ENCODE measurements at regions not wholly inside any gene's neighbourhood (a gene's known extent, or its start where the extent isn't known, plus 50 kb on each side); places are given as distances from the start of the nearest gene placed in this dataset.

DNA sequence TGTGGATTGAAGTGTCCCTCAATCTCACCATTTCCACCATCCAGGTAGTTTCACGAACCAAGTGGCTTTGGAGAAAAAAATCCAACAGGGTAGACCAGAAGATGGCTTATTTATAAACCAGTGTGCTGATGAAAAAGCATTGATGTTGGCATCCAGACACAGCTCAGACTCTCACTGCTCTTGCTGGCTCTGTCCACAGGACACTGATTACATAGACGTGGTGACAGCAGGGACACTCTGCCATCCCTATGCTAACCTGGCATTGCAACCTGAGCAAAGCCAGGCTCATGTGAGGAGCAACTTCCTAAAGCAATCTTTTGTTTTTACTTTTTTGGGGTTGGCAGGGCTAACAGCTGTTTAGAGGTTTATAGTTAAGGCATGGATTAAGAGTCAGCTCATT lies 130.6 kb upstream of the SVIL start:
- H3K79me2 ChIP-seq (ENCODE audit: insufficient read depth) = no peaks in the 10 kb centered on the region
- H2AFZ ChIP-seq = no peak overlapping the region
- H3K4me1 ChIP-seq (ENCODE audit: insufficient read depth) = no peaks in the 10 kb centered on the region
- in situ Hi-C loops (cut with MboI) = no loop called here
- H3K9me3 ChIP-seq (ENCODE audit: low read depth) = no peaks in the 10 kb centered on the region
- no peaks in the 10 kb centered on the region for H3F3A ChIP-seq (ENCODE audit: insufficient read depth)
- H3K36me3 ChIP-seq (ENCODE audit: low read depth) = no peaks in the 10 kb centered on the region
- no peaks in the 10 kb centered on the region for H4K20me1 ChIP-seq (ENCODE audit: insufficient read depth)
- 53 to 54% methylated on average over 2 of the region's 2 CpGs for WGBS, 2 experiments (ENCODE audit: low coverage in 1 of 2, low lambda C conversion rate in 2 of 2, missing lambda C conversion rate in 2 of 2)
- no peak overlapping the region for H3K27ac ChIP-seq
- no peaks in the 10 kb centered on the region for H3K9me2 ChIP-seq (ENCODE audit: insufficient read depth)
- H3K27me3 ChIP-seq (replicated peaks; ENCODE audit: insufficient read depth) = peaks cover 17% of the 10 kb centered on the region
- no peak overlapping the region for H3K4me3 ChIP-seq
- DNase-seq = no peak
- no peak overlapping the region for H3K9ac ChIP-seq
- TF ChIP-seq EZH2 (IDR thresholded peaks at IDR 0.05; ENCODE audit: insufficient read depth, poor library complexity, severe bottlenecking) = no peak
- no peak for TF ChIP-seq EZH2phosphoT487 (IDR thresholded peaks at IDR 0.05; ENCODE audit: insufficient read depth, low read depth)
- no peak overlapping the region for H3K4me2 ChIP-seq (ENCODE audit: unreplicated experiment)

GRCh38 chr10:29763396-29763795 lies 128.6 kb upstream of the SVIL start:
- no peak for DNase-seq
- Histone ChIP-seq H3K79me2 (ENCODE audit: insufficient read depth) (no peaks in the 10 kb centered on the region), H3K27me3 (replicated peaks; ENCODE audit: insufficient read depth) (peaks cover 12% of the 10 kb centered on the region), H3K4me2 (ENCODE audit: unreplicated experiment) (no peak overlapping the region), H3K9me2 (ENCODE audit: insufficient read depth) (no peaks in the 10 kb centered on the region), H3K36me3 (ENCODE audit: low read depth) (no peaks in the 10 kb centered on the region), H3K27ac (no peak overlapping the region), H3K4me1 (ENCODE audit: insufficient read depth) (no peaks in the 10 kb centered on the region), H3F3A (ENCODE audit: insufficient read depth) (no peaks in the 10 kb centered on the region), H3K4me3 (no peak overlapping the region), H3K9ac (no peak overlapping the region), H4K20me1 (ENCODE audit: insufficient read depth) (no peaks in the 10 kb centered on the region), H3K9me3 (ENCODE audit: low read depth) (no peaks in the 10 kb centered on the region), H2AFZ (no peak overlapping the region)
- 31 to 34% methylated on average over 4 of the region's 4 CpGs for WGBS, 2 experiments (ENCODE audit: low coverage in 1 of 2, low lambda C conversion rate in 2 of 2, missing lambda C conversion rate in 2 of 2)
- no peak for TF ChIP-seq EZH2phosphoT487 (IDR thresholded peaks at IDR 0.05; ENCODE audit: insufficient read depth, low read depth)
- TF ChIP-seq EZH2 (IDR thresholded peaks at IDR 0.05; ENCODE audit: insufficient read depth, poor library complexity, severe bottlenecking) = no peak
- in situ Hi-C loops (cut with MboI) = no loop called here

DNA sequence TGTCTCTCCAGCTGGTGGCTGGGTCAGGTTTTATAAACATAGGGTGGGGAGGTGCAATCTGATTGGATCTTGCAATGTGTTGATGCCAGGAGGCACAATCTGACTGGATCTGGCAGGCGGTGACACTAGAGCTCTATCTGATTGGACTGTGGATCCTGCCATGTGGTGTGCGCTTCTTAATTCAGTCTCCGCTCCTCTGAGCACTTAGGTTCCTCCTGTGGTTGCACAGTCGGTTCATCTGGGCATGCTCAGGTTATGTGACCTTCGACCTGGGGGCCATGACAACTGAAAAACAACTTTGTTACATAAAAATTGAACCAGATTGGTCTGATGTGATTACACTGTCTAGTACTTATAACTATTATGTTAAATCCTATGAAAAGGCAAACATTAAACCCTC lies 127.1 kb upstream of the SVIL start:
- Histone ChIP-seq H2AFZ (no peak overlapping the region), H3K4me3 (no peak overlapping the region), H3K4me1 (ENCODE audit: insufficient read depth) (0 out of 2 replicates have a peak, but pooled peaks cover 7% of the 10 kb centered on the region), H3K4me2 (ENCODE audit: unreplicated experiment) (no peak overlapping the region), H3F3A (ENCODE audit: insufficient read depth) (no peaks in the 10 kb centered on the region), H3K27me3 (replicated peaks; ENCODE audit: insufficient read depth) (peaks cover 6% of the 10 kb centered on the region; the same call in 1 of the 2 replicates), H4K20me1 (ENCODE audit: insufficient read depth) (no peaks in the 10 kb centered on the region), H3K9me2 (ENCODE audit: insufficient read depth) (no peaks in the 10 kb centered on the region), H3K36me3 (ENCODE audit: low read depth) (no peaks in the 10 kb centered on the region), H3K27ac (no peak overlapping the region), H3K9ac (no peak overlapping the region), H3K9me3 (ENCODE audit: low read depth) (no peaks in the 10 kb centered on the region), H3K79me2 (ENCODE audit: insufficient read depth) (no peaks in the 10 kb centered on the region)
- in situ Hi-C loops (cut with MboI) = no loop called here
- 75 to 78% methylated on average over 5 of the region's 5 CpGs for WGBS, 2 experiments (ENCODE audit: low coverage in 1 of 2, low lambda C conversion rate in 2 of 2, missing lambda C conversion rate in 2 of 2)
- TF ChIP-seq EZH2 (IDR thresholded peaks at IDR 0.05; ENCODE audit: insufficient read depth, poor library complexity, severe bottlenecking) (no peak), EZH2phosphoT487 (IDR thresholded peaks at IDR 0.05; ENCODE audit: insufficient read depth, low read depth) (no peak)
- DNase-seq = no peak

DNA sequence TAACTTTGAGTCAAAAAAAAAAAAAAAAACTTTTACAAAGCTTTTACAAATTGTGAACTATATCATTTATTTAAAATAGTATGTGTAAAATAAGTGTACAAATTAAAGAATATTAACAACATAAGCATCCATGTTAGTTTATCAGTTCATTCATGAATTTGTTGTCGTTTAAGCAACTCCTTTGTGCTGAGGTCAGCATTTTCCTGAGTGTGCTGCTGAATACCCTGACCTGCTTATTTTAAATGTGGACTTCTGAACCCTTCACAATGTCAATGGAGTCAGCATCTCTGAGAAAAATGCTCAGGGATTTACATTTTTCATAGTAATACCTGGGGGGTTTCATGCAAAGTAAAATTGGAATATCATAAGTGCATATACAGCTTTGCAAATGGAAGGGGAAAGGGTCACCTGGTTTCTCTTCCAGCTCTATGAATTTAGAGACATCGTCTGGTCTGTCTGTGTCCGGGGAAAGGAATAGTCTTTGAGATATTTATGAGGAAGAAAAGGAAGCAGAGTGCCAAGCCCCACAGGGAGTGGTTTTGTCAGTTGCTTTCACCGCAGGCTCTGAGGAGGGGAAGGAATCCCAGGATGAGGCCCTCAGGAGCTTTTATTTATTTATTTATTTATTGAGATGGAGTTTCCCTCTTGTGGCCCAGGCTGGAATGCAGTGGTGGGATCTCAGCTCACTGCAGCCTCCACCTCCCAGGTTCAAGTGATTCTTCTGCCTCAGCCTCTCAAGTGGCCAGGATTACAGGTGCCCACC lies 125.5 kb upstream of the SVIL start:
- Histone ChIP-seq H3K27me3 (replicated peaks; ENCODE audit: insufficient read depth) (no peaks in the 10 kb centered on the region), H2AFZ (no peak overlapping the region), H3F3A (ENCODE audit: insufficient read depth) (no peaks in the 10 kb centered on the region), H3K9ac (no peak overlapping the region), H3K4me1 (ENCODE audit: insufficient read depth) (0 out of 2 replicates have a peak, but pooled peaks cover 7% of the 10 kb centered on the region), H3K4me3 (no peak overlapping the region), H3K9me2 (ENCODE audit: insufficient read depth) (no peaks in the 10 kb centered on the region), H3K9me3 (ENCODE audit: low read depth) (no peaks in the 10 kb centered on the region), H3K36me3 (ENCODE audit: low read depth) (no peaks in the 10 kb centered on the region), H3K27ac (no peak overlapping the region), H3K79me2 (ENCODE audit: insufficient read depth) (no peaks in the 10 kb centered on the region), H4K20me1 (ENCODE audit: insufficient read depth) (no peaks in the 10 kb centered on the region), H3K4me2 (ENCODE audit: unreplicated experiment) (no peak overlapping the region)
- in situ Hi-C loops (cut with MboI) = no loop called here
- no peak for DNase-seq
- no peak for TF ChIP-seq EZH2phosphoT487 (IDR thresholded peaks at IDR 0.05; ENCODE audit: insufficient read depth, low read depth)
- TF ChIP-seq EZH2 (IDR thresholded peaks at IDR 0.05; ENCODE audit: insufficient read depth, poor library complexity, severe bottlenecking) = no peak
- WGBS, 2 experiments (ENCODE audit: low coverage in 1 of 2, low lambda C conversion rate in 2 of 2, missing lambda C conversion rate in 2 of 2) = 52 to 66% methylated on average over 4 of the region's 4 CpGs

All from GM23248 (cell line).